Tibial artery (tissue), 4 donors: ENCODE measurements at regions not wholly inside any gene's neighbourhood (a gene's known extent, or its start where the extent isn't known, plus 50 kb on each side); places are given as distances from the start of the nearest gene placed in this dataset.

Experiments used
- DNase-seq, 2 donors: peaks; one replicate each; pipeline ENCODE4 v3.0.0-alpha.2; 2019
- H3K27ac ChIP-seq, 2 donors: fragments of 200-600 bp; sonication (generic) in 1 of 2; 1 replicate in 1 of 2; 2 replicates in 1 of 2; pipeline ENCODE4 v1.5.1; 2018 to 2019; ENCODE audit warnings: mild to moderate bottlenecking in 1 of 2
- H3K27me3 ChIP-seq, 2 donors: fragments of 200-600 bp; sonication (generic) in 1 of 2; one replicate each; pipeline versions ENCODE4 v1.5.1 to v1.6.0; 2016 to 2019
- H3K36me3 ChIP-seq, 3 donors: fragments of 200-600 bp; sonication (generic) in 2 of 3; one replicate each; pipeline ENCODE4 v1.5.1; 2016 to 2019; ENCODE audit warnings: mild to moderate bottlenecking in 2 of 3
- H3K4me1 ChIP-seq, 4 donors: fragments of 200-600 bp; sonication (generic) in 2 of 4; 1 replicate in 3 of 4; 2 replicates in 1 of 4; pipeline ENCODE4 v1.5.1; 2016 to 2019
- H3K4me3 ChIP-seq, 2 donors: fragments of 200-600 bp; sonication (generic) in 1 of 2; 1 replicate in 1 of 2; 2 replicates in 1 of 2; pipeline ENCODE4 v1.5.1; 2018 to 2019; ENCODE audit warnings: mild to moderate bottlenecking in 2 of 2
- H3K9me3 ChIP-seq, 3 donors: fragments of 200-600 bp; sonication (generic) in 1 of 3; one replicate each; pipeline ENCODE4 v1.5.1; 2016 to 2019
- CTCF ChIP-seq, 2 experiments: fragments of 200-600 bp in 1 of 2; fragments of 450-650 bp in 1 of 2; IDR thresholded peaks; one replicate each; pipeline ENCODE4 v1.5.1; 2017 to 2019; ENCODE audit warnings: antibody characterized with exemption in 2 of 2, mild to moderate bottlenecking in 1 of 2, moderate library complexity in 1 of 2
- intact Hi-C: fragments of 100-400 bp; cut with DNase I; formaldehyde crosslinking; loops from one replicate; pipeline ENCODE4 v1.15.0; 2023; ENCODE audit warnings: low total_unique reads

GRCh38 chr13:57935965-57936364 is 304.4 kb downstream of the PCDH17 start:
- Histone ChIP-seq H3K36me3 (no peaks in the 10 kb centered on the region), H3K9me3 (no peaks in the 10 kb centered on the region)

DNA sequence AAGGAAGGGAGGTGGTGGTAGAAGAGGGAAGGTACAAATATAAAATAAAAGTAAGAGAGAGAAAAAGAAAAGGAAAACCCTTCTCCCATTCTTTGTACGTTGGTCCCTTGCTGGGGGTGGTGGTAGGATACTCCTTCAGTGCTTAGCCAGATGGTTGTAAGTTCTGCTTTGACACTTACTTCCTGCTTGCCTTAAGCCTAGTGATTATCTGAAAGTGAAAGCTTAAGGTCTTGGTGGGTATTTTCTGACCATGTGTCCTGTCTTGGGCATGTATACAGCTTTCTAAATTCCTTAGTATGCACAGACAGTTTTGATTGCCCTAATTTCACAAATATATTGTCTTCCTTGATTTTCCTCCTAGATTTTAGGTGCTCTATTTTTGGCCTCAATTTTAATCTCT is 314.8 kb downstream of the PCDH17 start:
- TF ChIP-seq CTCF (IDR thresholded peaks at IDR 0.05), result no peak
- no peak overlapping the region for H3K27ac ChIP-seq
- no peaks in the 10 kb centered on the region for H3K4me1 ChIP-seq
- H3K9me3 ChIP-seq, result no peaks in the 10 kb centered on the region
- H3K4me3 ChIP-seq, result no peak overlapping the region
- no peaks in the 10 kb centered on the region for H3K27me3 ChIP-seq
- intact Hi-C loops, result no loop called here
- DNase-seq, result no peak
- H3K36me3 ChIP-seq, result no peaks in the 10 kb centered on the region

More at GRCh38 chr13:57935965-57936364, 304.4 kb downstream of the PCDH17 start:
- Histone ChIP-seq H3K27ac (no peak overlapping the region), H3K4me1 (no peaks in the 10 kb centered on the region), H3K4me3 (no peak overlapping the region), H3K27me3 (no peaks in the 10 kb centered on the region)
- TF ChIP-seq CTCF (IDR thresholded peaks at IDR 0.05), result no peak
- intact Hi-C loops, result no loop called here
- DNase-seq, result no peak

DNA sequence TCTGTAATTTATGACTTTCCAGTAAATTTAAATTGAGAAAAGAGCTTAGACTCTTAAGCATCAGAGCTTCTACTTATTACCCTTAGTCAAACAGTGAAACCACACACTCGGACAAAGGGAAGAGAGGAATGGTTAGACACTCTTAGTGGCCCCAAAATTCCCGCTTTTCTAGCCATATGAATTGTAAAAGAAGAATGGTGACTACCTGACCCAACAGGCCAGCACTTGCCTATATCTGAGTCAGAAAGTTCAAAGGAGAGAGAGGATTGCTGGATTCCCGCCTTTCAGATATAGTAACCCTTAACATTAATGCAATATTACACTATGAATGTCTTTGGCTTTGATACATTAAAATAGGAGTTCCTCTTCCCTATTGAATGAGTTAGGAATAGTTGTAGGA is 317.3 kb downstream of the PCDH17 start:
- no peaks in the 10 kb centered on the region for H3K9me3 ChIP-seq
- no peak overlapping the region for H3K27ac ChIP-seq
- no peak for DNase-seq
- no peak for TF ChIP-seq CTCF (IDR thresholded peaks at IDR 0.05)
- no peaks in the 10 kb centered on the region for H3K27me3 ChIP-seq
- H3K36me3 ChIP-seq, result no peaks in the 10 kb centered on the region
- H3K4me3 ChIP-seq, result no peak overlapping the region
- intact Hi-C loops, result no loop called here
- H3K4me1 ChIP-seq, result no peaks in the 10 kb centered on the region

DNA sequence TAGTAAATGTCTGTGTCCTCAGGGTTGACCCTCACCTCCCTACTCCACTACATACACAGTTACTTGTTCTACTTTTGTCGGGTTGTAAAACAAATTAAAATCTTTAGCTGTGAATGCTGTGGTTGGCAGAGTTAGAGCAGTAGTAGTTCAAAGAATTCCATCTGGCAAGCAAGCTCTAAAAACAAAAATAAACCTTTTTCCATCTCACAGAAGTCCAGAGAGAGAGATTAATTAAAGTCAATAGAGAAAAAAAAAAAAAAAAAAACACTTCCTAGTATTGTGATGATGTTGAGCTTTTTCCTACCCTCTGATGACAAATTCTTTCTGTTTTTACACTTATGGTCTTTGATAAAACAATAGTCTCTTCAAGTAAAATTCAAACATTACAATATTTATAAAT is 338.4 kb downstream of the PCDH17 start:
- Histone ChIP-seq H3K9me3 (no peaks in the 10 kb centered on the region), H3K27ac (no peak overlapping the region), H3K4me3 (no peak overlapping the region), H3K27me3 (no peaks in the 10 kb centered on the region), H3K4me1 (no peaks in the 10 kb centered on the region), H3K36me3 (no peaks in the 10 kb centered on the region)
- intact Hi-C loops, result no loop called here
- no peak for TF ChIP-seq CTCF (IDR thresholded peaks at IDR 0.05)
- DNase-seq, result no peak

DNA sequence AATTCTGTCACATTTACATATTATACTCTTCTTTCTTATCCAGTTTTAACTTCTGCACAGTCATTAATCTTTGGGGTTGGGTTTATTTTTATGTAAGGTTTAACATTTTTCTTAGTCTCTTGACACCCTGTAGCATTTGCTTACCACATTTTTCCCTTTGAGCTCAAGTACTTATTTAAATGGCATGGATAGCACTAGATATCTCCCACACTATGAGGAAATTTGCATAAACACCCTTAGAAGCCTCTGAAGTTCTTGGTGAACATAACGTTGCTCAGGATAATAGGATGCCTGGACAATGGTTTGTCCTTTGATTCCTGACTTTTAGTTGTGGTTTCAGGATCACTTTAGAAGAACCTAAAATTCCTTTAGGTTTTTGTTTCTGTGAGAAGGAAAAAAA is 338.9 kb downstream of the PCDH17 start:
- no peaks in the 10 kb centered on the region for H3K27me3 ChIP-seq
- DNase-seq, result no peak
- intact Hi-C loops, result no loop called here

More for the DNA sequence above, 338.9 kb downstream of the PCDH17 start:
- Histone ChIP-seq H3K4me3 (no peak overlapping the region), H3K4me1 (no peaks in the 10 kb centered on the region), H3K36me3 (no peaks in the 10 kb centered on the region), H3K9me3 (no peaks in the 10 kb centered on the region), H3K27ac (no peak overlapping the region)
- no peak for TF ChIP-seq CTCF (IDR thresholded peaks at IDR 0.05)
